HG03066 (cell line): ENCODE measurements at regions not wholly inside any gene's neighbourhood (a gene's known extent, or its start where the extent isn't known, plus 50 kb on each side); places are given as distances from the start of the nearest gene placed in this dataset.
"Not testable (repeated sequence)": the region's sequence is repeated elsewhere in the genome, so short reads cannot be mapped to it uniquely, and the experiment has no call there.

Experiments used
- ATAC-seq: cut with Tn5 transposase; IDR thresholded peaks from one replicate; pipeline ENCODE4 v1.9.1; 2021; ENCODE audit warnings: low read depth; ENCODE audit not compliant: unreplicated experiment

- ATAC-seq = no peak
Measured at GRCh38 chr14:37974421-37974820, 233.3 kb upstream of the SSTR1 start.

DNA sequence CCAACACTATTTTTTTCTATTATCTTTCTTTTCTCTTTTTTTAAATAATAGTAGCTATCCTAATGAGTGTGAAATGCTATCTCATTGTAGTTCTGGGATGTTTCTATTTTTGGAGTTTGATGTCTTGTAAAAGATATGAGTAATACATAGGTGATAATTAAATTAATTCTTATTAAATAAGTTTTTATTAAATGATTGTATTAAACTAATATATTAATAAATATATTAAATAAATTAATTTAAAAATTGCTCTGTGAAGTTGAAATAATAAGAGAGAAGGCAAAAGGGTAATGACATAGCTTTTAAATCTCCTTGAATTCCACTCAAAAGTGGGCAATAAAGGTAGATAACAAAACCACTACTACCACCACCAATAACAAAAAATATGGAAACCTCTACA is 230.2 kb upstream of the SSTR1 start:
- no peak for ATAC-seq

- no peak for ATAC-seq
Measured at GRCh38 chr14:37985826-37986470, 221.8 kb upstream of the SSTR1 start.

- no peak for ATAC-seq
Measured at GRCh38 chr14:37988472-37988871, 219.2 kb upstream of the SSTR1 start.

GRCh38 chr14:37991027-37991426 is 216.7 kb upstream of the SSTR1 start:
- ATAC-seq = no peak

- no peak for ATAC-seq
Measured at GRCh38 chr14:37992499-37992898, 215.2 kb upstream of the SSTR1 start.

GRCh38 chr14:37994846-37995372 is 212.8 kb upstream of the SSTR1 start:
- no peak for ATAC-seq

GRCh38 chr14:37997017-37997416 is 210.7 kb upstream of the SSTR1 start:
- ATAC-seq = no peak

- ATAC-seq = no peak
Measured at GRCh38 chr14:38000340-38000739, 207.4 kb upstream of the SSTR1 start.

- ATAC-seq = no peak
Measured at GRCh38 chr14:38001501-38001900, 206.2 kb upstream of the SSTR1 start.

- ATAC-seq = no peak
Measured at GRCh38 chr14:38003746-38004609, 203.7 kb upstream of the SSTR1 start.

- ATAC-seq = no peak
Measured at GRCh38 chr14:38004610-38004879, 203.2 kb upstream of the SSTR1 start.

- ATAC-seq = not testable (repeated sequence)
Measured at GRCh38 chr14:38011156-38011555, 196.5 kb upstream of the SSTR1 start.

DNA sequence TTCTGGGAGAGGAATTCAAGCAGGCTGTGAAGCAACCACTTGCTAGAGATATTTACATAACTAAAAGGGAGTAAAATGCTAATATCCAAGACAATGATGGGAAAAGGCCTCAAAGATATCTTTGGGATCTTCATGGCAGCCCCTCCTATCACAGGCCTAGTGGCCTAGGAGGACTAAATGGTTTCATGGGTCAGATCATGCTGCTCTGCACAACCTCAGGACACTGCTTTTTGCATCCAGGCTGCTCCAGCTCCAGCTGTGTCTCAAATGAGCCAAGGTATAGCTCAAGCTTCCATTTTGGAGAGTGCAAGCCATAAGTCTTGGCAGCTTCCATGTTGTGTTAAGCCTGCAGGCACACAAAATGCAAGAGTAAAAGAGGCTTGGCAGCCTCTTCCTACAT is 195.6 kb upstream of the SSTR1 start:
- no peak for ATAC-seq

GRCh38 chr14:38016497-38016896 is 191.2 kb upstream of the SSTR1 start:
- no peak for ATAC-seq

DNA sequence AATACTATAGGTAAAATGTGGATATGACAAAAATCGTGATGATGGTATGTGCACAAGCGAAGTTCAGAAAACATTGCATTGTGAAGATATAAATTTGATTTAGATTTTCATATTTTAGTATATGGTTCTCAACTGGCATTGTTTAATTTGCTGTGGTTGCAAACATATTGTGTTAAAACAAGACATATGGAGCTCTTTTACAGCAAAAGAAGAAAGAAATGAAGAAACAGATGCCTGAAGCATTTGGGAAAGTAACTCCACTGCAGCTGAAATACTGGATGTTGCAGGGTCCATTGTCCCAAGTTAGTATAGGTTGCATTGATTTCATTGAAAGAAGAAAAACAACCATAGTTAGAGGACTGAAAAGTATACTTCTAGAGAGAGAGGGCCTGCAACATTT is 185.8 kb upstream of the SSTR1 start:
- ATAC-seq = no peak

- ATAC-seq = no peak
Measured at GRCh38 chr14:38022775-38023174, 184.9 kb upstream of the SSTR1 start.

- no peak for ATAC-seq
Measured at GRCh38 chr14:38038171-38038570, 169.5 kb upstream of the SSTR1 start.

- no peak for ATAC-seq
Measured at GRCh38 chr14:38038986-38039385, 168.7 kb upstream of the SSTR1 start.

DNA sequence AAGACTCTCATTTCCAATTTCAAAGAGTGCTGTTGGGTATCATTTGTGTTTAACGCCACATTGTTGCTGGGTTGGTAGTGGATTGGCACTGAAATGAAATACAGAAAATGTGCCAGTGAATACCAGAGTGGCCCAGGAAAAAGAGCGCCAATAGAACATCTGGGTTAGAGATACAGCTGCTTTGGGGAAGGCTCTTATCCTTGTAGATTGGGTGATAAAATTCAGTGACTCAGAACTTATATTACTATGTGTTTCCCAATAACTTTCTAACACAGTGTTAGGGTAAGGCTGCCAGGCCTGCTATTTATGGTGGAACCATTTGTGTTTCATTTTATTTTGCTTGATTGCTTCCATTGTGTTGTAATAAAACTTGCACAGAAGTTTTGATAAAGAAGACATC is 168.2 kb upstream of the SSTR1 start:
- no peak for ATAC-seq

DNA sequence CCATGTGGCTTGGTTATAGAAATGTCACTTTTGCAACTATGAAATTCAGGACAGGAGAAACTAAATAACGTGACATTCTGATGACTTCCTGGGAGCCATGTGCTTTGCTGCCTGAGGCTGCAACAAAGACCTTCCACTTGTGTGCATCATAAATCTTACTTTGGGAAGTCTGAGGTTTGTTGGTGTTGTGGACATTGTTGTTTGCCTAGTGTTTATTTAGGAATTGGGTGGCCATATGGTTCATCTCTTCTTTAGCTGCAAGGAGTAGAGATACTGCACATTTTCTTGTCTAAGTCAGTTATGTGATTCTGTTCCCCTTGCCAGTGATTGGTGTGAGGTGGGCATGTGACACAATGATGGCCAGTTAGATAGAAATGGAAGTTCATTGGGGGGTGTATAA is 167.3 kb upstream of the SSTR1 start:
- no peak for ATAC-seq

DNA sequence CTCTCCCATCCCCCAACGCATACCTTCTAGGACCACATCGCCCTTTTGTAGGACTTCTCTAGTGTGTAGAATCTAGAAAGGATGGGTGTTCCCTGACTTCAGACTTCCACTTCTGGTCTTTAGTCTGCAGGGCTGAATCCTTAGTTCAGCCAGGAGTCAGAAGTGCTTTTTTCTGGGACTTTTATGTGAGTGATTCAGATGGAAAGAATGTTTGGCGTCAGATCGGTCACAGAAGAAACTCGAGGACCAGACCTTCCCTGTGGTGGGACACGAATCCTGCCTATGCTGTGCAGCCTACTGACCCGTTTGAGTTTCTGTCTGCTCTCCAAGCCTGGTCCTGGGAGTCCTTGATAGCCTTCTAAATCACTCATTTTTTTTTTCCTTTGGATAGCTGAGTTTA is 165.4 kb upstream of the SSTR1 start:
- ATAC-seq = no peak
